Adipocyte (in vitro differentiated cells): ENCODE measurements at regions not wholly inside any gene's neighbourhood (a gene's known extent, or its start where the extent isn't known, plus 50 kb on each side); places are given as distances from the start of the nearest gene placed in this dataset.
A peak's percentile ranks its signal among the peaks of the same experiment; 100 is the strongest.

Source experiments
- DNase-seq: peaks from one replicate; pipeline ENCODE4 v3.0.0-alpha.2; 2015; ENCODE audit warnings: low read depth
- H3K27me3 ChIP-seq: replicated peaks from 2 replicates; pipeline ENCODE4 v1.7.0; 2013; ENCODE audit warnings: mild to moderate bottlenecking, low read length, moderate library complexity; ENCODE audit not compliant: control insufficient read depth, insufficient read depth
- H3K36me3 ChIP-seq: 2 replicates; pipeline ENCODE4 v1.7.0; 2013; ENCODE audit warnings: low read length, mild to moderate bottlenecking, moderate library complexity; ENCODE audit not compliant: control insufficient read depth, insufficient read depth, severe bottlenecking
- H3K4me1 ChIP-seq: 2 replicates; pipeline ENCODE4 v1.7.0; 2013; ENCODE audit warnings: mild to moderate bottlenecking, low read length, moderate library complexity; ENCODE audit not compliant: control insufficient read depth, insufficient read depth
- H3K4me3 ChIP-seq: 2 replicates; pipeline ENCODE4 v1.7.0; 2013; ENCODE audit warnings: mild to moderate bottlenecking, low read length, moderate library complexity
- H3K9ac ChIP-seq: 2 replicates; pipeline ENCODE4 v1.7.0; 2013; ENCODE audit warnings: mild to moderate bottlenecking, low read length, moderate library complexity
- H3K9me3 ChIP-seq: 2 replicates; pipeline ENCODE4 v1.7.0; 2013; ENCODE audit warnings: mild to moderate bottlenecking, low read length, moderate library complexity; ENCODE audit not compliant: control insufficient read depth

DNA sequence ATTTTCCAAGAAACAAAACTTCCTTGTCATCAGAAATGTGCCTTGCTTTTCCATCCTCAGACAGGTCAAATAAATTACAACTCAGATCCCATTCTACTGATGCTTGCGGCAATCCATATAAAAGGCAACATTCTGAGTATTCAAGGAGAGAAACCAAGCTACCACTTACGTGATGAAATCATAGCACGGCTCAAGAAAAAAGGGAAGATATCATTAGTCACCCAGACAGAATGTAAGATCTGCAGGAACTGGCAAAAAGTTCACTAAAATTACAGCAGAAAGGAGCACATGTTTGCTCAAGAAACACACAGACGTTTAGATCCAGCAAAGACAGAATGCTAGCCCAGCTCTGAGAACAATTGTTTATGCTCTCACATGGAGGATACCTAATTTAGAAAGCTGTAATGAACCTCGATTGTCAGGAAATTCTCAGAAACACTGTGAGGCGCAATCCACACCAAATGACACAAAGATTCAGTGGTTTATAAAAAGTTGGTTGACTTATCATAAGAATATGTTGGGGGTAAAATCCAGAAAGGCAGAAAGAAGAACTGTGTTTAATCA lies 304.2 kb downstream of the ADGRG6 start:
- Histone ChIP-seq H3K4me3 (peak overlapping the region; percentile 9), H3K4me1 (peaks cover 11% of the 10 kb centered on the region), H3K27me3 (no peaks in the 10 kb centered on the region), H3K36me3 (no peaks in the 10 kb centered on the region), H3K9ac (peak overlapping the region; percentile 61), H3K9me3 (no peaks in the 10 kb centered on the region)
- DNase-seq = peak; percentile 38

DNA sequence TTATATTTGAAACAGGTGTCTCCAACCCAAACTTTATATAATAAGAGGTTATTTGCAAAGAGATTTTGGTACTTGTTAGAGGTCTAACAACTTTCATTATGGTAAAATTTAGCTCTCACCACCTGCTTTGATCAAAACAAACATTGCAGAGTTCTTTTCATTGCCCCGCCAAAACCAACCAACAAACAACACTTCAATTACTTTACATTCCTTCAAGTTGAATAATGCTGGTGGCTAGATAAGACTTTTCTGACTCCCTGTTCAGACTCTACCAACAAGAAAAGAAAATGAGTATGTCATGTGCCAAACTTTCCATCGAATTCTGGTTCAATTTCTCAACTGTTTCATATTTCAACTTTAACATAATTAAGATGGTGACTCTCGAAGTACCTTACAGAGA lies 311.1 kb downstream of the ADGRG6 start:
- no peak overlapping the region for H3K9ac ChIP-seq
- H3K4me3 ChIP-seq = no peak overlapping the region
- no peaks in the 10 kb centered on the region for H3K4me1 ChIP-seq
- H3K9me3 ChIP-seq = peaks cover 13% of the 10 kb centered on the region
- H3K27me3 ChIP-seq = no peaks in the 10 kb centered on the region
- no peak for DNase-seq
- H3K36me3 ChIP-seq = no peaks in the 10 kb centered on the region

DNA sequence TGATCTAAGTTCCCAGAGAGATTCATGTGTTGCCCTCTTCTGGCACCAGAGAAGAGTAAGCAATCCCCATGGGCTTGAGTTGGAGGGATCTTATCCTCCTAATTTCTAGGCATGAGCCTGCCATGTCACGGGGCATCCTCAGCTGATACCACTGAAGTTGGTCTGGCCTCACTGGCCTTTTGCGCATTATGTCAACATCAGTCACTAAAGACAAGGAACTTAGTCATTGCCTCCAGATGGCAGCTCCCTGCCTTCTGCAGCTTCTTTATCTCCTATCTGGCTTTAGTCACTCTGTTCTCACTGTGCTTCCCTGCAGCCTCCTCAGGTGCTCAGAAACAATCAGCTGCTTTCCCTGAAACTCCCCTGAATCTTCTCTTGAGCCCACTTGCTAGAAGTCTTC lies 312.2 kb downstream of the ADGRG6 start:
- Histone ChIP-seq H3K27me3 (no peaks in the 10 kb centered on the region), H3K36me3 (no peaks in the 10 kb centered on the region), H3K4me3 (no peak overlapping the region), H3K4me1 (no peaks in the 10 kb centered on the region), H3K9ac (no peak overlapping the region), H3K9me3 (peaks cover 13% of the 10 kb centered on the region)
- DNase-seq = no peak

DNA sequence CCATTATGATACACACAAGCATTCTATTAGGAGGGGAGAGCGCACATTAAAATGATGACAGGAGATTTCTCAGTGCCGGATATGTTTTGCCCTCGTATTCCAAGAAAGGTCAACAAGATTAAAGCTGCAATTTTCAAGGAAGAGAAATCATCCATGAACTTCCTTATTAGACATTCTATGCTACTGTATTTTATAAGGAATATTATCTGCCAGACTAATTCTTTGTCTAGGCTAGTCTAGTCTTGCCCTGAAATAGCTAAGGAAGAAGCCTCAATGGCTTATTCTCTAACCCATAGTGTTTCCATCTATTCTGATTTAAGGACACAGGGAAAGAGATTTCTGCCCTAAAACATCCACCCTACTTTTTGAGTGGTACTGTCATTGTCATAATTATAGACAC lies 315.4 kb downstream of the ADGRG6 start:
- Histone ChIP-seq H3K4me1 (no peaks in the 10 kb centered on the region), H3K9me3 (peaks cover 9% of the 10 kb centered on the region), H3K27me3 (no peaks in the 10 kb centered on the region), H3K4me3 (no peak overlapping the region), H3K9ac (no peak overlapping the region), H3K36me3 (no peaks in the 10 kb centered on the region)
- no peak for DNase-seq

DNA sequence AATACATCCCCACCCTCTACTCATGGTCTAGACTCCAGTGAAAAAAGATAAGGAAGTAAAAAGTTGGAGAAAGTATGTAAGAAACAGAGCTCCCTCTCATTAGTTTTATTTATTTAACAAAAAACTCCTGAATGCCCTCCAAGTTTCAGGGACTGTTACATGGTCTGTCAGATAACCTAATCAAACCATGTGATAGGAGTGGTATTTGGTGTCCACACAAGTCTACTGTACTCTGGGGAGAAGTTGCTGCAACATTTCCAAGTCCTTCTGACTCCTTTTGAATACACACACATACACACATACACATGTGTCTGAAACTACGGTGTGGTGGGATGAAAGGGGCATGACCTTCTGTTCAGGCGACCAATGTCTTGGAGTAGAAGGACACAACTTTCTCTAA lies 320.0 kb downstream of the ADGRG6 start:
- Histone ChIP-seq H3K4me1 (no peaks in the 10 kb centered on the region), H3K27me3 (no peaks in the 10 kb centered on the region), H3K4me3 (no peak overlapping the region), H3K9ac (no peak overlapping the region), H3K36me3 (no peaks in the 10 kb centered on the region), H3K9me3 (no peaks in the 10 kb centered on the region)
- DNase-seq = no peak

DNA sequence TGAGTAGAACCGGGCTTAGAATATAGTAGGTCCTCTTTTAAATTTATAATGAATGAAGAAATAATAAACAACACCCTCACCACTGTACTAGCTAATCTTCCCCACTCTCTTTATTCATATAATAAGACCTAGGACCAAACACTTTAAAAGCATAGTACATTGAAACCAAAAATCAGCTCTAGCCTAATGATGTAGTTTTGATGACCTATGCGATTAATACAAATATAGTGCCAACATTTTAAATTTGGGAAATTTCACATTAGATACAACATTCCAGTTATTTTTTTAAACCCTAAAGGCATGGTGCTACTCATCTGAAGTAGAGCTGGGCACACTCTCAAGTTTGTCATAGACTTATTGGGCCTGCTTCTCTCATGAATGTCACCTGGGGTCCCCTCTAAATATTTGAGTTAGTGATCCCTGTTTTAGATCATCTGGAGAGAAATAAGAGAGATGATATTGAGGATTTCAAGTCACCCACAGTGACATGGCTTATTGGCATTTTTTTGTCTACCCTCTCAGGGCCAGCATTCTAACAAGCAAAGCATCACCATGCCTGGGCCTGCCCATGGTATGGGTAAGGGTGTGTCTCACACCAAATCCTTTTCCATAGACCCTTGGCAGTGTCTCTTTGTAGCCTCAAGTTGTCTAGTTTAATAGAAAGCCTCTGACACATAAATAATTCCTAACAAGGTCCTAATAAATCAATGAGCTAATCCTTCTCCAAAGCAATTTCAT lies 319.8 kb downstream of the HIVEP2 start:
- Histone ChIP-seq H3K4me1 (no peaks in the 10 kb centered on the region), H3K9ac (no peak overlapping the region), H3K4me3 (no peak overlapping the region), H3K27me3 (no peaks in the 10 kb centered on the region), H3K36me3 (no peaks in the 10 kb centered on the region), H3K9me3 (no peaks in the 10 kb centered on the region)
- DNase-seq = no peak

DNA sequence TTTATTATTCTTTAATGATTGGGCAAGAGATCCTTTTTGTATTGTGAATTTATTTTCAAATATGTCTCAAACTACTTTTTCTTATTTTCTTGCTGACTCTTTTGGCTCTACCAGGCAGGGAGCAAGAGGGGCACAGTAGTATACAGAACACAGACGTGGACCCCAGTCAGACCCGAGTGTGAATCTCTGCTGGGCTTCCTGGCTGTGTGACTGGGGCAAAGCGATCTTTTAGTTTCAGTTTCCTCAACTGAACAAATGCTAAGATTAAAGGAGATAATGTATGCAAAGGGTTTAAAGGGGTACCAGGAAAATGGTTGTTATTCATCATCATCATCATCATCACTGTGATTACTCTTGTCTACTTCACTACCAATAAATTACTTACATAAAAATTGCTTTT lies 317.5 kb downstream of the HIVEP2 start:
- H3K27me3 ChIP-seq = no peaks in the 10 kb centered on the region
- DNase-seq = no peak
- H3K9me3 ChIP-seq = no peaks in the 10 kb centered on the region
- no peak overlapping the region for H3K9ac ChIP-seq
- no peaks in the 10 kb centered on the region for H3K4me1 ChIP-seq
- no peak overlapping the region for H3K4me3 ChIP-seq
- H3K36me3 ChIP-seq = no peaks in the 10 kb centered on the region

DNA sequence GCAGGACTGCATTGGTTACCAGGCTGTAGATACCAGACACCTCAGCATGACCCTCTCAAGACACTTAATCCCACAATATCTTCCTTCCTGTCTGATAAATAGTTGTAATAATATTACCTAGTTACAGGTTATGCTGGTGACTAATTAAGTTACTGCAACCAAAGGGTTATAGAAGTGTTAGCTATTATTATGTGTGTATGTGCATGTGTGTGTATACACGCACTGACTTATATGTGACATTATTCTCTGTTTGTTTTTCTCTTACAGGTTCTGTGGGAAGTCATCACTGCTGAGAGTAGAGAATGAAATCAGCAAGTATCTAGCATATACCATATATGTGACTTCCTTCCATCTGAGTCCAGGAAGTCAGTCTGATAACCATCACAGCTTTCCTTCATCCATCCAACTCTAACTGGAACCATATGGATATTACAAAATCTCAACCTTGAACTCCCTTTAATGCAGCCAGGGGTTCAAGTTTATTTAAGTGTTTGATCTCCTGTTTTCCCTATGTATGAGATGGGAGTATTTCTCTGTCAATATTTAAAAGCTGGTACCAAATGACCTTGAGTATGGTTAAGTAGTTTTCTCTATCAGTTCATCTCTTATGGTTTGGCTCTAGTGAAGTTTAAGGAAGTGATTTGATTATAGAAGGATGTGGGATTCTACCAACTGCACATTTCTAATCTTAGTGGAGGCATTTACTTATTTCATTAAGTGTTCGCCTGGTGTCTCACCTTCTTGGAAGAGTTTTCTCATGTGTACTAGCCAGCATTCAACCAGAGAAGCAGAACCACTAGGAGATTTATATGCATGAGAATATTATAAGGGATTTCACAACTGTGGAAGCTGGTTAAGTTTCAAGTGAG lies 313.2 kb downstream of the HIVEP2 start:
- peak; percentile 54 for DNase-seq
- H3K4me3 ChIP-seq = no peak overlapping the region
- no peaks in the 10 kb centered on the region for H3K27me3 ChIP-seq

DNA sequence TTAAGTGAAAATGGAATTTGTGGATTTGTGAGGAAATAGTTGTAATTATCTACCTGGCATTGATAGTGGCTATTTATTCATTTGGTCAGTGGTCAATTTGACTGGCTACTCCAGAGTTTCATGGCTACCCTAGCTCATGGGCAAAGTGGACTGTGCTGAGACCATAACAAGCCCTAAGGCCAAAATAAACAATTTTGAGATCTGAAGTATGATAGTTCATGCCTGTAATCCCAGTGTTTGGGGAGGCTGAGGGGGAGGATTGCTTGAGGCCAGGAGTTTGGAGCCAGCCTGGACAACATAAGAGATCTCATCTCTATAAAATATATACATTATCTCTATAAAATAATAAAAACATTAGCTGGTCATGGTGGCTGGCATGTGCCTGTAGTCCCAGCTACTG lies 311.7 kb downstream of the HIVEP2 start:
- Histone ChIP-seq H3K4me1 (no peaks in the 10 kb centered on the region), H3K9me3 (no peaks in the 10 kb centered on the region), H3K4me3 (no peak overlapping the region), H3K27me3 (no peaks in the 10 kb centered on the region), H3K36me3 (no peaks in the 10 kb centered on the region), H3K9ac (no peak overlapping the region)
- no peak for DNase-seq

More for the DNA sequence above, 313.2 kb downstream of the HIVEP2 start:
- Histone ChIP-seq H3K36me3 (no peaks in the 10 kb centered on the region), H3K9me3 (no peaks in the 10 kb centered on the region), H3K9ac (no peak overlapping the region), H3K4me1 (no peaks in the 10 kb centered on the region)

DNA sequence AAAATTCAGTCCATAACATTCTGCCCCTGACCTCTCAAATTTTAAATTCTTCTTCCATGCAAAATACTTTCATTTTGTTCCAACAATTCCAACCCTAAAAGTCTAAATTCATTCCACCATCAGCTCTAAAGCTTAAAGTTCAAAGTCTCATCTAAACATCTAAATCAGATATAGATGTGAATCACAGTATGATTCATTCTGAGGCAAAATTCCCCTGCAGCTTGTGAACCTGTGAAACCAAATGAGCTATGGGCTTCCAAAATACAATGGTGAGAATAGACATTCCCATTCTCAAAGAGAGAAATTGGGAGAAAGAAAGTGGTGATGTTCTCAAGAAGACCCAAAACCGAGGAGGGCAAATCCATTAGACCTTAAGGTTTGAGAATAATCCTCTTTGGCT lies 309.8 kb downstream of the HIVEP2 start:
- DNase-seq = no peak
- Histone ChIP-seq H3K9ac (no peak overlapping the region), H3K4me3 (no peak overlapping the region), H3K4me1 (no peaks in the 10 kb centered on the region), H3K27me3 (no peaks in the 10 kb centered on the region), H3K9me3 (no peaks in the 10 kb centered on the region), H3K36me3 (no peaks in the 10 kb centered on the region)

DNA sequence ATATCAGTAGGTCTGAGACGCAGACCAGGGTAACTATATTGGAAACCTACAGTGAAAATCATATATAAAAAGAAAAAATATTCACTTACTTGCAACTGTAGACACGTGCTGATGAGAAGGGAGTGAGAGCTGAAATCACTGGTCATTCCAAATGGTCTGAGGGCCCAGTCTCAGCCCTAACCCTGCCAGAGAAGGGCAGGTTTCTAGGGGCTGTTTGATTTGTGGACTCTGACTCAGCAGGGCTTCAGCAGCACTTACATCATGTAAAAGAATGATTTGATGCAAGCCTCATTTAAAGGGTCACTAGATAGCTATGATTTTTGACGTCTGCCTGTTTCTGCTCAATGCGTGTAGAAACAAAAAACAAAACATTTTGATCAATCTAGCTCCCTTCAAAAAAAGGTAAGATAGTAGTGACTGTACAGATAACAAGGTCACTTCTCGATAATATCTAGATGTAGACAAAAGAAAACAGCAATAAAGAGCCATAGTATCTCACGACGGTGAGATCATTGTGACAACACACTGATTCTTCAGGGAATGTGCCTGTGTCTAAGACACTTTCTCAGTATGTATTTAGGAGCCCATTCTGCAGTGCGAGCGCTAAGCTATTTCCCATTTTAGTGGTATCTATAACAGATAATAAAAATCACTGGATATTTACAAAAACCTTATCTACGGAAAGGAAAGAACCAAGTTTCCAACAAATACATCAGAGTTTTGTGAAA lies 307.2 kb downstream of the HIVEP2 start:
- no peak overlapping the region for H3K4me3 ChIP-seq
- H3K9ac ChIP-seq = no peak overlapping the region
- no peaks in the 10 kb centered on the region for H3K27me3 ChIP-seq
- no peak for DNase-seq
- H3K4me1 ChIP-seq = peaks cover 5% of the 10 kb centered on the region
- H3K36me3 ChIP-seq = no peaks in the 10 kb centered on the region
- H3K9me3 ChIP-seq = no peaks in the 10 kb centered on the region
